Left lung (tissue), 4 donors: ENCODE measurements at regions not wholly inside any gene's neighbourhood (a gene's known extent, or its start where the extent isn't known, plus 50 kb on each side); places are given as distances from the start of the nearest gene placed in this dataset.

Source experiments
- ATAC-seq: fragments of 200-7000 bp; cut with Tn5 transposase; one replicate; pipeline ENCODE4 v1.9.1; 2020; ENCODE audit warnings: moderate library complexity
- DNase-seq, 4 donors: peaks; one replicate each; pipeline ENCODE4 v3.0.0-alpha.2; 2013 to 2020
- H3K27ac ChIP-seq, 2 donors: fragments of 200-600 bp; sonication (generic) in 1 of 2; one replicate each; pipeline versions ENCODE4 v1.5.0 to v1.8.0; 2020 to 2021
- H3K27me3 ChIP-seq, 2 donors: fragments of 200-600 bp; sonication (generic) in 1 of 2; one replicate each; pipeline versions ENCODE4 v1.5.0 to v1.8.0; 2020 to 2021
- H3K36me3 ChIP-seq, 2 donors: fragments of 200-600 bp; sonication (generic) in 1 of 2; one replicate each; pipeline versions ENCODE4 v1.5.0 to v1.8.0; 2020 to 2021
- H3K4me1 ChIP-seq, 2 donors: fragments of 200-600 bp; one replicate each; pipeline ENCODE4 v1.8.0; 2021
- H3K4me3 ChIP-seq, 2 donors: fragments of 200-600 bp; sonication (generic) in 1 of 2; one replicate each; pipeline versions ENCODE4 v1.5.0 to v1.8.0; 2020 to 2021; ENCODE audit warnings: mild to moderate bottlenecking in 1 of 2
- H3K9me3 ChIP-seq, 2 donors: fragments of 200-600 bp; sonication (generic) in 1 of 2; one replicate each; pipeline versions ENCODE4 v1.5.0 to v1.8.0; 2020 to 2021
- intact Hi-C, 2 donors: fragments of 100-400 bp; cut with DNase I; formaldehyde crosslinking; loops; one replicate each; pipeline versions ENCODE4 v1.11.2 to v1.14.2; 2022
- TF ChIP-seq, protein P1 (sequence below), 2 donors: fragments of 200-600 bp; sonication (generic) in 1 of 2; IDR thresholded peaks; one replicate each; pipeline versions ENCODE4 v1.5.0 to v1.8.0; 2021; ENCODE audit warnings: antibody characterized with exemption in 2 of 2
- donor health status: DM: no; HTN: yes; CAD: no.
- donor health status: DM: no; HTN: no; CAD: no.

DNA sequence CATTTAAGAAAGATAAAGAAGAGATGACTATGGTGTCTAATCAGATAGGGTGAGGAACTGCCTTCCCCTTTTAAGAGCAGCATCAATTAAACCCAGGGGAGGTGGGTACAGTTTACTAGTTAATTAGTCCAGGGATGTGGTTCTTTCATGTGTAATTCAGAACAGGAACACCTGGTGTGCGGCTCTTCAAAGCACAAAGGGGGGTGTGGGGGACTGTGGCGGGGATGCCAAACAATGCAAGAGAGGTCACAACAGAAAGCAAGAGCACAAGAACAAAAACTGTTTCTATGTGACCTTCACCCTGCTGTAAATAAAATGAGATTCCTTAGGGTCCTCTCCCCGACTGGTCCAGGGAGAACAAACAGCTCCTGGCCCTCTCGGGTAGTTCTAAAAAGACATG lies 183.9 kb upstream of the SOX5 start:
- TF ChIP-seq, protein P1, sequence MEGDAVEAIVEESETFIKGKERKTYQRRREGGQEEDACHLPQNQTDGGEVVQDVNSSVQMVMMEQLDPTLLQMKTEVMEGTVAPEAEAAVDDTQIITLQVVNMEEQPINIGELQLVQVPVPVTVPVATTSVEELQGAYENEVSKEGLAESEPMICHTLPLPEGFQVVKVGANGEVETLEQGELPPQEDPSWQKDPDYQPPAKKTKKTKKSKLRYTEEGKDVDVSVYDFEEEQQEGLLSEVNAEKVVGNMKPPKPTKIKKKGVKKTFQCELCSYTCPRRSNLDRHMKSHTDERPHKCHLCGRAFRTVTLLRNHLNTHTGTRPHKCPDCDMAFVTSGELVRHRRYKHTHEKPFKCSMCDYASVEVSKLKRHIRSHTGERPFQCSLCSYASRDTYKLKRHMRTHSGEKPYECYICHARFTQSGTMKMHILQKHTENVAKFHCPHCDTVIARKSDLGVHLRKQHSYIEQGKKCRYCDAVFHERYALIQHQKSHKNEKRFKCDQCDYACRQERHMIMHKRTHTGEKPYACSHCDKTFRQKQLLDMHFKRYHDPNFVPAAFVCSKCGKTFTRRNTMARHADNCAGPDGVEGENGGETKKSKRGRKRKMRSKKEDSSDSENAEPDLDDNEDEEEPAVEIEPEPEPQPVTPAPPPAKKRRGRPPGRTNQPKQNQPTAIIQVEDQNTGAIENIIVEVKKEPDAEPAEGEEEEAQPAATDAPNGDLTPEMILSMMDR (IDR thresholded peaks at IDR 0.05): no peak
- Histone ChIP-seq H3K4me1 (no peaks in the 10 kb centered on the region), H3K36me3 (no peaks in the 10 kb centered on the region), H3K9me3 (no peaks in the 10 kb centered on the region), H3K27ac (no peak overlapping the region), H3K4me3 (no peak overlapping the region), H3K27me3 (no peaks in the 10 kb centered on the region)
- DNase-seq (no peak), ATAC-seq (no peak)
- intact Hi-C loops: no loop called here

DNA sequence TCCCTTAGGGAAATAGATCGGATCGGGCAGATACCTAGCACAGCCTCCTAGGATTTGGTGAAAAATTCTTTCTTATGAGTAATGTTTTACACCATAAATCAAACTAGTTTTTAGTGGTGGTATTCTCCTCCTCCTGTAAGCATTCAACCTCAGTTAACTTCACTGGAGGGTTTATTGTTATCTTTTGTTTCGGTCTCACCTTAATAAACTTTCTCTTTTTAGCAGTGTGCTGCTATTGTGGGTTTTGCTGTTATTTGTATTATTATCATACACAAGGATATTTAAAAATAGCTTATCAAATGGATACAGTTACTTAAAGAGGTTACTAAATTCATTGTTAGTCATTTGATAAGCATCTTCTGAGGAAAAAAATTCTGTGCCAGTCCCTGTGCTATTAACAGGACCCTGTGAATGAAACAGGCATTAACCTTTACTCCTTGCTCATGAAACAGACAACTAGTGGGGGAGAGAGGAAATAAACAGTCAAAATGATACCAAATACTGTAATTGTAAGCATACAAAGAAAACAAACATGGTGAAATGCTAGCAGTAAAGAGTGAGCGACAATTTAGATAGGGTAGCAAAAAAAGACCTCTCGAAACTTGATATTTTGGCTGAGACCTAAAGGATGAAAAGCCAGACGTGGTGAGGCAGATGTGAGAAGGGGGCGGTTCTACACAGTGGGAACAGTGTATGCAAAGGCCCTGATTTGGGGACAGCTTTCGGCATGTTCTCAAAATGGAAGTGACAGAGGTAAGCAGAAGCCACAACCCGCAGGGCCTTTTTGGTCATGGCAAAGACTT lies 178.7 kb upstream of the SOX5 start:
- H3K9me3 ChIP-seq: no peaks in the 10 kb centered on the region
- DNase-seq (no peak), ATAC-seq (no peak)
- no peak overlapping the region for H3K27ac ChIP-seq
- no peaks in the 10 kb centered on the region for H3K4me1 ChIP-seq
- H3K27me3 ChIP-seq: no peaks in the 10 kb centered on the region
- H3K36me3 ChIP-seq: no peaks in the 10 kb centered on the region
- TF ChIP-seq, protein P1 (IDR thresholded peaks at IDR 0.05): no peak
- no peak overlapping the region for H3K4me3 ChIP-seq
- intact Hi-C loops: no loop called here

DNA sequence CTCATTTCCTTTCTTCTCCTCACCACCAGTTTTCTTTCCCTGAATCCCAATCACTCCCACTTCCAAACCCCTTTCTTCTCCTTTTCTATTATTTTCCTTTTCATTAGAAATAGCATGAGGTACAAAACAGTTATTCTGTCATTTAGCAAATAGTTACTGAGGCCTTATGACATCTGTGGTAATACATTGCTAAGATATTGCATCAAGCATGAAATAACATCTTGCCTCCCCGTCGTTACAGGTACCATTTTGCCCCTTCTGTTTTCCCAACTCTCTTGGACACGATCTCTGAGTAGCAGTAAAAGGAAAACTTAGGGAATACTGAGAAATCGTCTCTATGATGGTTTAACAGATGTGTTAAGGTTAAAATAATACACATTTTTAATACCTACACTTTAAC lies 175.8 kb upstream of the SOX5 start:
- TF ChIP-seq, protein P1 (IDR thresholded peaks at IDR 0.05): no peak
- intact Hi-C loops: no loop called here

DNA sequence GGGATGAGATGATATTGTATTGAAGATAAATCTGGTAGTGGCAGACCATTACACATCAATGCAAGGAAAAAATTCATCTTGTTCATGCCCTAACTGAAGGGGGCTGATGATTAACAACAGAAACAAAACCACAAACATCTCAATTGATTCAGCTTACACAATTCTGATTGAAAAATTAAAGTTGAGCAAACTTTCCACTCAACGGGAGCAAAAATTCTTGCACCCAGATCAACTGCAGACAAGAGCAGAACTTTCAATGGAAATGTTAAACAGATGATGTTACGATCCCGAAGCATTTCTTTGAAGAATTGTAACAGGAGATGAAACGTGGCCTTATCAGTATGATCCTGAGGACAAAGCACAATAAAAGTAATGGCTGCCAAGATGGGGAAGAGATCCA lies 172.4 kb upstream of the SOX5 start:
- Histone ChIP-seq H3K4me3 (no peak overlapping the region), H3K27ac (no peak overlapping the region), H3K9me3 (no peaks in the 10 kb centered on the region), H3K4me1 (no peaks in the 10 kb centered on the region), H3K36me3 (no peaks in the 10 kb centered on the region), H3K27me3 (no peaks in the 10 kb centered on the region)
- intact Hi-C loops: no loop called here
- TF ChIP-seq, protein P1 (IDR thresholded peaks at IDR 0.05): no peak
- ATAC-seq (no peak), DNase-seq (no peak)

More for the DNA sequence above, 175.8 kb upstream of the SOX5 start:
- DNase-seq (no peak), ATAC-seq (no peak)
- Histone ChIP-seq H3K27ac (no peak overlapping the region), H3K27me3 (no peaks in the 10 kb centered on the region), H3K4me1 (no peaks in the 10 kb centered on the region), H3K9me3 (no peaks in the 10 kb centered on the region), H3K36me3 (no peaks in the 10 kb centered on the region), H3K4me3 (no peak overlapping the region)

DNA sequence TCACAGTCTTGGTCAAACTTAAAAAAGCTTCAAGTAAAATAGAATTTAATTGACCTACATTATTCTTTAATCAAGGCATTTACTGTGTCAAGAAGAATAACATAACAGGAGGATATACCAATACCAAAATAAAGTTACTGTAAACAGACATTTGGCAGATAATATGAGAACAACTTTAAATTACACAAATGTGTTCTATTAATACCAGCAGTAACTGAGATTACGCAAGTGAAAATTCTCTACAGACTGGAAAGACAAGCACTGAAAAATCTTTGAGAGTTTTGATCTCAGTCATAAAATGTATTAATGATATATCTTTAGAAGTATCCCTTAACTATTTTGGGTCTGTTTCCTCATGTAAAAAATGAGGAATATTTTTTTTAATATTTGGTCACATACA lies 169.2 kb upstream of the SOX5 start:
- Histone ChIP-seq H3K9me3 (no peaks in the 10 kb centered on the region), H3K36me3 (no peaks in the 10 kb centered on the region), H3K27me3 (no peaks in the 10 kb centered on the region), H3K4me3 (no peak overlapping the region), H3K27ac (no peak overlapping the region), H3K4me1 (no peaks in the 10 kb centered on the region)
- ATAC-seq (no peak), DNase-seq (peak in 2 of 4 donors; percentile 30 to 32)
- intact Hi-C loops: no loop called here
- TF ChIP-seq, protein P1 (IDR thresholded peaks at IDR 0.05): no peak
